ENCODE measurements at regions not wholly inside any gene's neighbourhood (a gene's known extent, or its start where the extent isn't known, plus 50 kb on each side); places are given as distances from the start of the nearest gene placed in this dataset.

GRCh38 chrX:106302304-106302703, 134.2 kb downstream of the PWWP3B start:
- intact Hi-C loops (cut with micrococcal nuclease) (no loop called here), dilution Hi-C loops (cut with HindIII; ENCODE audit: low sequenced_read_pairs, unreplicated experiment) (no loop called here), in situ Hi-C loops (cut with MboI; ENCODE audit: low sequenced_read_pairs) (no loop called here)
- DNase-seq (no peak), ATAC-seq (ENCODE audit: low read depth) (no peak)
- POLR2A ChIA-PET (ENCODE audit: unreplicated experiment): no interaction called here
- no peak overlapping the region for H3K4me2 ChIP-seq (ENCODE audit: low read depth, low read length)
- H4K20me1 ChIP-seq (ENCODE audit: insufficient read depth, low read length): no peaks in the 10 kb centered on the region
- H2BK5ac ChIP-seq (ENCODE audit: low read depth, low read length, poor library complexity, severe bottlenecking): no peak overlapping the region
- no peak overlapping the region for H2BK20ac ChIP-seq (ENCODE audit: low read depth, low read length)
- TF ChIP-seq CTCF (conservative IDR thresholded peaks at IDR 0.05; ENCODE audit: low read depth, low read length) (no peak), BHLHE40 (IDR thresholded peaks at IDR 0.05; ENCODE audit: low read depth, low read length) (no peak), SMC3 (IDR thresholded peaks at IDR 0.05; ENCODE audit: low read depth, low read length) (no peak), RAD21 (IDR thresholded peaks at IDR 0.05; ENCODE audit: low read length) (no peak), NFE2L2 (IDR thresholded peaks at IDR 0.05; ENCODE audit: low read depth, low read length) (no peak), CHD1 (IDR thresholded peaks at IDR 0.05; ENCODE audit: low read depth, low read length) (no peak), MAFK (IDR thresholded peaks at IDR 0.05; ENCODE audit: low read depth, low read length) (no peak), RCOR1 (IDR thresholded peaks at IDR 0.05; ENCODE audit: insufficient replicate concordance, low read length) (no peak)
- no peak overlapping the region for H2AK5ac ChIP-seq (ENCODE audit: low read depth, low read length)
- CTCF ChIA-PET: no interaction called here
- no peak overlapping the region for H3K27ac ChIP-seq (ENCODE audit: insufficient read depth, low read length)
- H3K4me1 ChIP-seq (ENCODE audit: control insufficient read depth, insufficient read depth, low read length): no peaks in the 10 kb centered on the region
- 0 out of 2 replicates have a peak, but pooled peaks cover 2% of the 10 kb centered on the region for H3K9me3 ChIP-seq (ENCODE audit: control insufficient read depth, insufficient read depth, low read length)
- no peak overlapping the region for H2AFZ ChIP-seq (replicated peaks; ENCODE audit: low read length, poor library complexity)
- H2BK120ac ChIP-seq (ENCODE audit: low read depth, low read length): no peak overlapping the region
- no TSS peak for BruUV-seq (replicated peaks)
- H4K91ac ChIP-seq (ENCODE audit: insufficient read depth, low read depth, low read length): no peak overlapping the region
- H4K8ac ChIP-seq (ENCODE audit: low read depth in 2 of 2, low read length in 2 of 2): no peak overlapping the region
- H2BK15ac ChIP-seq (ENCODE audit: low read depth, low read length): no peak overlapping the region
- no peak overlapping the region for H4K5ac ChIP-seq (ENCODE audit: low read depth, low read length)
- no peak overlapping the region for H3K4me3 ChIP-seq (ENCODE audit: insufficient read depth, low read depth, low read length)
- H3K4ac ChIP-seq (ENCODE audit: low read depth, low read length): no peak overlapping the region
- WGBS, 2 experiments (ENCODE audit: extremely low coverage in 2 of 2, insufficient read length in 1 of 2): 50% methylated on average over 2 of the region's 2 CpGs; no CpG with 5 or more reads in 1 of the 2 experiments
- no peak overlapping the region for H3K14ac ChIP-seq (replicated peaks; ENCODE audit: low read depth, low read length)
- no peak overlapping the region for H3K23ac ChIP-seq (ENCODE audit: low read depth, low read length)
- no peak overlapping the region for H2AK9ac ChIP-seq (replicated peaks; ENCODE audit: low read depth, low read length, poor library complexity)
- H3K56ac ChIP-seq (ENCODE audit: extremely low read depth, insufficient read depth, low read length): no peak overlapping the region
- H3K79me1 ChIP-seq (ENCODE audit: low read depth in 1 of 2, low read length in 2 of 2): no peaks in the 10 kb centered on the region
- H3K36me3 ChIP-seq (ENCODE audit: control insufficient read depth, insufficient read depth, low read length): no peaks in the 10 kb centered on the region
- no peaks in the 10 kb centered on the region for H3K9me1 ChIP-seq (ENCODE audit: insufficient read depth, low read length)
- no peaks in the 10 kb centered on the region for H3K27me3 ChIP-seq (ENCODE audit: control insufficient read depth, insufficient read depth, low read length)
- no peak overlapping the region for H3K18ac ChIP-seq (ENCODE audit: low read depth, low read length)
- H3K9ac ChIP-seq (ENCODE audit: low read depth, low read length): no peak overlapping the region

Data from IMR-90 (cell line).